GM12892 (cell line): ENCODE measurements at regions not wholly inside any gene's neighbourhood (a gene's known extent, or its start where the extent isn't known, plus 50 kb on each side); places are given as distances from the start of the nearest gene placed in this dataset.

Source experiments
- DNase-seq: peaks from one replicate; pipeline ENCODE4 v3.0.0; 2011; ENCODE audit not compliant: insufficient read length
- FAIRE-seq: peaks from 2 replicates; lab custom pipeline; 2011; peaks lifted over from hg19 to GRCh38; lab: Jason Lieb, UNC
- POLR2A ChIP-seq: IDR thresholded peaks from 2 replicates; pipeline ENCODE4 v1.6.1; 2011; ENCODE audit warnings: low read depth, low read length, control low read depth
- POLR2AphosphoS5 ChIP-seq: IDR thresholded peaks from 2 replicates; pipeline ENCODE4 v1.6.1; 2011; ENCODE audit warnings: low read depth, low read length, control low read depth
- TAF1 ChIP-seq: IDR thresholded peaks from 2 replicates; pipeline ENCODE4 v1.6.1; 2011; ENCODE audit warnings: low read depth, mild to moderate bottlenecking, control low read depth, low read length, borderline replicate concordance

DNA sequence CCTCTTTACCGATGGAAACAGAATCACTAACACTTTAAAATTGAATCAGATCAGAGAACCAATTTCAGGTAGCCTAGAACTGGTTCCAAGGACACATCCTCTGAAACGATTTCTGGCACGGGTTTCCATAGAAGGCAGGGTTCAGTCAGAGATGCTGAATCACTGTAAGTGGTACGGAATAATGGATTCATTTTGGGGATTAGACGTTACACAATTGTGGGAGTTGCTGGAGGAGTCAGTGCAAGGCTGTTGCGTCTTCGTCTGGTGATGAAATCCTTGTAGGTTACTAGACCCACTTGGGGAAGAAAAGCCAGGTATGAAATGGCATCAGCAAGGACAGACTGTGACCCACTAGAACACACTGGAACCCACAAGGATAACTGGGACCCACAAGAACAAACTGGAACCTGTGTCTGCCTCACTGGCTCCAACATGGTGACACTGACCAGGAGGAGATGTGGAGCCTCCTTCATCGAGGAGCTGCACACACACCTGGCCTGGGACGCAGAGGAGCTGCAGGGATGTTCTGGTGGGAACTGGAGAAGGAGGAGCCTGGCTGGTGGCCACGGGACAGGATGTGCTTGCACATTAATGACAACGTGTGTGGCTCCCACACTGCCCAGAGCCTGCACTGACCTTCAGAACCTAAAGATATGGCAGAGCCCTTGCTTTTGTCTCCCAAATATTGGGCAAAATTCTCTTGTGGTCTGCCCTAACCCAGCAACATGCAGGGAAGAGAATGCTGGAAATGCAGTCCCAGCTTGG is 105.1 kb downstream of the TRAPPC11 start:
- TF ChIP-seq POLR2A: no peak
- TF ChIP-seq POLR2AphosphoS5: no peak
- no peak for TF ChIP-seq TAF1
- no peak for FAIRE-seq
- no peak for DNase-seq

DNA sequence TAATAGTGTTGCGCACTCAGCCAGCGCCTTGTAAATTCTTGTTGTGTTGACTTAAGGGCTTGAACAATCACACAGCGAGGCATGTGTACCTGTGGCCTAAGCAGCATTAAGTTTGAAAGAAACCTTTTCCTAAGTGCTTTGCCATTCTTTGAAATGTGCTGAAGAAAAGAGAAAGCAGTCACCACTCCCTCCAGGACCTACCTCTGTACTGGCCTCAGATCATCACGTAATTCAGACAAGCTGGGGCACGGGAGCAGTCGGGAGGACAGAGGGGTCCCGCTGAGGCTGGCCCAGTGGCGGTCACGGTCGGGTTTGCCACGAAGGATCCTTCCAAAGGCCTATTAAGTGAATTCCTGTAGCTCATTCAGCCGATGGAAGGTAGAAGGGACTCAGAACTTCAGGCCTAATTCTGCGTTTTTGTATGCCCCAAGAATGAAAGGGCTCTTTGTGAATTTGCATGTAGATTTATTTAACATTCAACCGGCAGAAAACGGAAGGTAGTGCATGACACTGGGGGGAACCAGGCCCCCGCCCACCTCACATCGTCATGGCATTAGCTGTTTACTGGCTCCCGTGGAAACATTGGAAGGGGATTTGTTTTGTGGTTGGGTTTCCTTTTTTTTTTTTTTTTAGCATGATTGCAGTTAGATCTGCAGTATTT is 106.3 kb downstream of the TRAPPC11 start:
- DNase-seq: no peak
- TF ChIP-seq POLR2AphosphoS5 (no peak), POLR2A (no peak), TAF1 (no peak)
- no peak for FAIRE-seq

DNA sequence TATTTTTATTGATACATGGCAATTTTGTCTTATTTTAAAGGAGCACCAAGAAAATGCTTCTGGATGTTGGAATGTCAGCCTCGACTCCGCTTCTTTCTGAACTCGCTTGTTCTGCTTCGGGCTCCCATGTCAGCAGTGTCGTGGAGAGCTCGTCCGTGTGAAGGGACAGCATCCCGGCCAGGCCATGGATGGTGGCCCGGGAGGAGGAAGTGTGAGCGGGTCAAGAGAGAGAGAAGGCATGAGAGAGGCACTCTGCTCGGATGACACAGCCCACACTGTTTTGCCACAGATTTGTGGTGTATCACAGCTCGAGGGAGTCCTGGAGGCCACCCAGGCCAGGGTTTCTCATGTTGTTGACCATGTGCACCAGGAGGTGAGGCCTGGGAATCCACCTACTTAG is 107.0 kb downstream of the TRAPPC11 start:
- TF ChIP-seq POLR2AphosphoS5 (no peak), TAF1 (no peak), POLR2A (no peak)
- FAIRE-seq: no peak

DNA sequence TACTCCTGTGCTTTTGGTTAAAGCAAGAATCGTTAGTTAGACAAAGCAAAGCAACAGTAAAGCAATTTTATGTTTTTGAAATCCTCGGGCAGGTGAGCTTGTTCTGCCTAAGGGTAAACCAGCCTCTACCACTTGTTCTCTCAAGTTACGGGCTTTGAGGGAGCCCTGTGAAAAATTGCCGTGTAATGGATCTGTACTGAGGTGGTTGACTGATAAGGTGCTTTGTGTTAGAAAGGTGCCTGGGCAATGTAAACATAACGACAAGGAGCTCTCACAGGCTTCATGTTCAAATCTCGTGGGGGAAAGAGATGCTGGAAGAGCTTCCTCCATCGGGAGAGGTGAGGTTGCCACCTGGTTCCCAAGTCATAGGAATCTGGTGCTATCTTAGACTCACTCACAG is 111.8 kb downstream of the TRAPPC11 start:
- FAIRE-seq (no peak), DNase-seq (no peak)
- TF ChIP-seq POLR2AphosphoS5: no peak
- no peak for TF ChIP-seq TAF1
- TF ChIP-seq POLR2A: no peak

More for the DNA sequence above, 107.0 kb downstream of the TRAPPC11 start:
- DNase-seq: no peak

DNA sequence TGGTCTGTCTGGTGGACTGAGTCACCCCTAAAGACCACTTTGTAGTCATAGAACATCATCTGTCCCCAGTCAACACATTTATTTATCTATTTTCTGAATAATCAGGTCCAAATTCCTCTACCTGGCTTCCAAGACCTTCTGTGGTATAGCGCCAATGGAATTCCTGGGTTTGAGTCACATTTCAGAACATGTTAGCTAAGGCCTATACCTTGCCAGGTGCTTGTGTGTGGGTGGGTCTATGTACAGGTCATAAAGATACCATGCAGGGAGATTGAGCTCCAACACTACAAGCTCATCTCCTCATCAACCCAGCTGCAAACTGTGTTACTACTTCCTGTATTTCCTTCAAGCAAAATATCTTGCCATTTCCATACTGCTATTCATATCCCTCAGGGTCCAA is 113.3 kb downstream of the TRAPPC11 start:
- no peak for TF ChIP-seq POLR2A
- TF ChIP-seq TAF1: no peak
- no peak for TF ChIP-seq POLR2AphosphoS5
- no peak for FAIRE-seq
- DNase-seq: no peak

DNA sequence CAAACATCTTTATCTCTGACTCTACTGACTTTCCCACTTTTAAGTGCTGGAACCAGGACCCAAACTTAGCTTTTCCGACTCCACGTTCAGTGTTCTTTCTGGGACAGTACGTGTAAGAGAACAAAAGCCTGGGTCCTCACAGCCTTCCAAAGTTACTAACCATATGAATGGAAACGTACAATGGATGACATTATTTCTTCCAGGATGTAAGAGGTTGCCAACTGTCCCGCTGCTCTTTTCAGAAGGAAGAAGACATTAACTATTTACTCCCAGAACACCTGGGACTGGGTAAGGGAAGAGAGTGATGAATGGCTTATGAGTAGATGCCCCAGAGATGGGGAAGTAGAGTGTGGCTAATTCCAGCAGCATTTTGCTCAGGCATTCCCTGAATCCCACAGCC is 114.7 kb downstream of the TRAPPC11 start:
- no peak for TF ChIP-seq POLR2A
- TF ChIP-seq POLR2AphosphoS5: no peak
- no peak for TF ChIP-seq TAF1
- DNase-seq (no peak), FAIRE-seq (no peak)

DNA sequence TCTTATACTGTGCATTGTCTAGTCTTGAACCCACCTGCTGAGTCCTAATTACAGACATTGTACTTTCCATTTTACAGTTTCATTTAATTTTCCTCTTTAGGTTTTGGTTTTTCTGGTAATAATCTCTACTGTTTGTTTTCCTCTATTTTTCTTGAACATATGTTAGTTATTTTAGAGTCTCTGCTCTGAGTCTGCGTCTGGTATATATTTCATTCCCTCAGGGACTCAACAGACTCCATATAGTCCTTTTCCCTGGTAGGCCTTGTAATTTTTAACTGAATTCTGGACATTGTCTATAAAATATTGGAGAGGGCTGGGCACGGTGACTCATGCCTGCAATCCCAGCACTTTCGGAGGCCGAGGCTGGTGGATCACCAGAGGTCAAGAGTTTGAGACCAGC is 121.8 kb upstream of the STOX2 start:
- no peak for TF ChIP-seq POLR2A
- no peak for TF ChIP-seq TAF1
- no peak for TF ChIP-seq POLR2AphosphoS5
- FAIRE-seq: no peak

DNA sequence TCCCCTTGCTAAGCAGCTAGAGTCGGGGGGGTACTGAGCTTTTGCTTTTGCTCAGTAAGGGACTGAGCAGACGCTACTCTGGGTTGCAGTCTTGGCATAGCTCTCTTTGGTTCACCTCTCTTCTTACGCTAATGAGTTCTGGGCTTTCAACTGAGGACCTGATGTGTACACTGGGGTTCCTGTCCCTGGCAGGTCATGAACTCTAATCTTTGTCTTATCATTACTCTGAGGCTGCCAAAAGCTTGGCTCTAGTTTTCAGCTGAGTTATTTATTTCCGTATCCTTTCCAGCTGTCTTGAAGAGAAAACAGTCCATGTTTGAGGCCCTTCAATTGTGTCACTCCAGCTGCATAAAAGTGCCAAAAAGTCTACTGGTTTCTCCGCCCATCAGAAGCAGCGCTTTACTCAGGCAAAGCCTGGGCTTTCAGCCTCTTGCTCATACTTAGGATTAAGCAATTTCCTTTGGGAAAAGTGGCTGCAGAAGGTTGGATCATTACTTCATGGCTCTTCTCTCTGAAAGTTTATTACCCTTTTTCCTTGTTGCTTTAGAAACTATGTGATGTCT is 121.0 kb upstream of the STOX2 start:
- FAIRE-seq (no peak), DNase-seq (no peak)
- TF ChIP-seq TAF1: no peak
- no peak for TF ChIP-seq POLR2A
- no peak for TF ChIP-seq POLR2AphosphoS5

More for the DNA sequence above, 121.8 kb upstream of the STOX2 start:
- no peak for DNase-seq

DNA sequence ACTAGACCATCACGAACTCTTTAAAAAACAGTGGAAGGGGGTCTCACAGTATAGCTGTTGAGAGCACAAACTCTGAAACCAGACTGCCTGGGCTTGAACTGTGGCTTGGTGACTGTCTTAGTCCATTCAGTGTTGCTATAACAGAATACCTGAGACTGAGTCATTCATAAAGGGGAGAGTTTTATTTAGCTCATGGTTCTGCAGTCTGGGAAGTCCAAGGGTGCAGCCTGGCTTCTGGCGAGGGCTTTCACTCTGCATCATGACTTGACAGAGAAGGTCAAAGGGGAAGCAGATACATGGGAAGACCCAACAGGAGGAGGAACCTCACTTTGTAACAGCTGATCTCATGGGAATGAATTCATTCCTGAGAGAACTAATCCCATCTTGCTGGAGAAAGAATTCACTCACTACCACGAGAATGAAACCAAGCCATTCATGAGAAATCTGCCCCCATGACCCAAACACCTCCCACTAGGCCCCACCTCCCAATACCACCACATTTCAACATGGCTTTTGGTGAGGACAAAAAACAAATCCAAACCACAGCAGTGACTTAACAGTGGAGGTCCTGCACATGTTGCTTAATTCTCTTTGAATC is 116.7 kb upstream of the STOX2 start:
- no peak for TF ChIP-seq POLR2A
- TF ChIP-seq TAF1: no peak
- TF ChIP-seq POLR2AphosphoS5: no peak
- DNase-seq (no peak), FAIRE-seq (no peak)

DNA sequence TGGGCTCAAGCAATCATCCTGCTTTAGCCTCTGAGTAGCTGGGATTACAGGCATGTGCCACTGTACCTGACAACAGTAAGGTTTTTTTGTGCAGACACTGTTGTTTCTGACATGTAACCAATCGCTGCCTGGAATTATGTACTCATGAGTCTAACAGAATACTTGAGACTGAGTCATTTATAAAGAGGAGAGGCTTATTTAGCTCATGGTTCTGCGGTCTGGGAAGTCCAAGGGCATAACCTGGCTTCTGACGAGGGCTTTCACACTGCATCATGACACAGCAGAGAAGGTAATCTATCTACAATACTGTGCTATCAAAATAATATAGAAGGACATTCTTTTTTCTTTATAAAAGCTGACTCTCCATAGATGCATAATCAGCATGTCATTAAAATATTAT is 115.5 kb upstream of the STOX2 start:
- FAIRE-seq (no peak), DNase-seq (no peak)
- TF ChIP-seq TAF1: no peak
- no peak for TF ChIP-seq POLR2AphosphoS5
- no peak for TF ChIP-seq POLR2A

DNA sequence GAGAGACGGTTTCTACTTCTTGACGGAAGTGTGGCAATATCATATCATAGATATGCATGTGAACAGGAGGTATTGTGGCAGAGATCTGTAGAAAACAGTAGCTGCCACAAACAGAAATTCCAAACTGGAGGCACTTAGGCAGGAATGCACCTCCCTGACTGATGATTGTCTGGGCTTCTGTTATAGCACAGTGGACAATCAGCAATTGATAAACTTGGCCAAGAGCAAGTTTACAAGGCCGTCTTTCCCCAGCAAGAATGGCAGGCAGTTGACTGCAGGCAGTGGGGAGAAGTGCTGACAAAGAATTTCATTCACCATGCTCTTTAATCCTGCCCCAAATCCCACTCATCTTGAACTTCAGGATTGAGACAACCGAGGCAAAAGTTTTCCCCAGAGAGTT is 114.4 kb upstream of the STOX2 start:
- DNase-seq (no peak), FAIRE-seq (peak; percentile 51)
- TF ChIP-seq POLR2AphosphoS5 (no peak), POLR2A (no peak), TAF1 (no peak)

DNA sequence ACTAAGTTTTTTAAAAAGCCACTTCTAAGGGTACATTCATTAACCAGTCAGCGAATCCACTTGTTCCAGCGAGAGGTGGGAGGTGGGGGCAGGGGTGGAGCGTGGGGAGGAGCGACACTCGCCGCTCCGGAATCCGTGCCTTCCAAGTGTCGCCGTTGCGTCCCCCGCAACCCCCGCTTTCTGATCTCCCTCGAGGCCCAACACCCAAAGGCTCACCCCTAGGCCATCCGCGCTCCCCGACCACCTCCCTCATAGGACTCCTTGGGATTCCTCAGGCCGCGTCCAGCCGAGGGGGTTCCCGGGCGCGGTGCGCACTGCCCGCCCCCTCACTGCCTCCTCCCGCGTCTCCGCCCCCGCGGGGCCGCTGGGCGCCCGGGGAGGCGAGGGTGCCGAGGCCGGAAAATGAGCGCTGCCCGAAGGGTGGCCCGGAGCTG is 108.1 kb upstream of the STOX2 start:
- FAIRE-seq (no peak), DNase-seq (no peak)
- TF ChIP-seq POLR2AphosphoS5: no peak
- TF ChIP-seq TAF1: no peak
- TF ChIP-seq POLR2A: no peak
